Esophagus squamous epithelium (tissue), 5 donors: ENCODE measurements at regions not wholly inside any gene's neighbourhood (a gene's known extent, or its start where the extent isn't known, plus 50 kb on each side); places are given as distances from the start of the nearest gene placed in this dataset.

ENCODE experiments used
- DNase-seq: peaks from one replicate; lab custom pipeline; 2025; lab: John Stamatoyannopoulos, UW
- H3K27ac ChIP-seq, 4 donors: fragments of 200-600 bp; sonication (generic); one replicate each; pipeline ENCODE4 v1.5.1; 2016 to 2019; ENCODE audit warnings: mild to moderate bottlenecking in 1 of 4
- H3K27me3 ChIP-seq, 4 donors: fragments of 200-600 bp; sonication (generic); 1 replicate in 3 of 4; 2 replicates in 1 of 4; pipeline versions ENCODE4 v1.5.1 to v1.6.0; 2017 to 2021; ENCODE audit warnings: antibody characterized with exemption in 1 of 4
- H3K36me3 ChIP-seq, 3 donors: fragments of 200-600 bp; sonication (generic); one replicate each; pipeline ENCODE4 v1.5.1; 2016 to 2019
- H3K4me1 ChIP-seq, 3 donors: fragments of 200-600 bp; sonication (generic); one replicate each; pipeline ENCODE4 v1.5.1; 2017 to 2019
- H3K4me3 ChIP-seq, 4 donors: fragments of 200-600 bp; sonication (generic); 1 replicate in 3 of 4; 2 replicates in 1 of 4; pipeline ENCODE4 v1.5.1; 2016 to 2019; ENCODE audit warnings: mild to moderate bottlenecking in 2 of 4, moderate library complexity in 1 of 4
- H3K9me3 ChIP-seq, 3 donors: fragments of 200-600 bp; sonication (generic); one replicate each; pipeline ENCODE4 v1.5.1; 2016 to 2019
- POLR2A ChIP-seq, 4 donors: fragments of 450-650 bp; IDR thresholded peaks; one replicate each; pipeline ENCODE4 v1.6.1; 2017; ENCODE audit warnings: antibody characterized with exemption in 4 of 4, mild to moderate bottlenecking in 4 of 4, moderate library complexity in 3 of 4
- WGBS, 2 donors: methylation state at CpG; one replicate each; pipeline ENCODE4 v1.1.5; 2018; 5-methylcytosine and 5-hydroxymethylcytosine counted together
- intact Hi-C: fragments of 100-400 bp; cut with DNase I; formaldehyde crosslinking; loops from one replicate; pipeline ENCODE4 v1.15.0; 2022
- TF ChIP-seq, protein P1 (sequence below), 6 experiments: fragments of 450-650 bp in 4 of 6; fragments of 200-600 bp in 2 of 6; sonication (generic) in 2 of 6; IDR thresholded peaks; one replicate each; pipeline ENCODE4 v1.5.1; 2016 to 2019; ENCODE audit warnings: antibody characterized with exemption in 6 of 6, mild to moderate bottlenecking in 4 of 6, moderate library complexity in 4 of 6
- donor health status: DM: yes; HTN: yes; CAD: no.

GRCh38 chr1:60185684-60186083, 112.1 kb upstream of the C1orf87 start:
- Histone ChIP-seq H3K4me3 (no peak overlapping the region), H3K4me1 (no peaks in the 10 kb centered on the region), H3K9me3 (peaks cover 0 to 17% (median 0%) of the 10 kb centered on the region in 3 donors), H3K27me3 (no peaks in the 10 kb centered on the region), H3K27ac (no peak overlapping the region), H3K36me3 (no peaks in the 10 kb centered on the region)
- TF ChIP-seq, protein P1, sequence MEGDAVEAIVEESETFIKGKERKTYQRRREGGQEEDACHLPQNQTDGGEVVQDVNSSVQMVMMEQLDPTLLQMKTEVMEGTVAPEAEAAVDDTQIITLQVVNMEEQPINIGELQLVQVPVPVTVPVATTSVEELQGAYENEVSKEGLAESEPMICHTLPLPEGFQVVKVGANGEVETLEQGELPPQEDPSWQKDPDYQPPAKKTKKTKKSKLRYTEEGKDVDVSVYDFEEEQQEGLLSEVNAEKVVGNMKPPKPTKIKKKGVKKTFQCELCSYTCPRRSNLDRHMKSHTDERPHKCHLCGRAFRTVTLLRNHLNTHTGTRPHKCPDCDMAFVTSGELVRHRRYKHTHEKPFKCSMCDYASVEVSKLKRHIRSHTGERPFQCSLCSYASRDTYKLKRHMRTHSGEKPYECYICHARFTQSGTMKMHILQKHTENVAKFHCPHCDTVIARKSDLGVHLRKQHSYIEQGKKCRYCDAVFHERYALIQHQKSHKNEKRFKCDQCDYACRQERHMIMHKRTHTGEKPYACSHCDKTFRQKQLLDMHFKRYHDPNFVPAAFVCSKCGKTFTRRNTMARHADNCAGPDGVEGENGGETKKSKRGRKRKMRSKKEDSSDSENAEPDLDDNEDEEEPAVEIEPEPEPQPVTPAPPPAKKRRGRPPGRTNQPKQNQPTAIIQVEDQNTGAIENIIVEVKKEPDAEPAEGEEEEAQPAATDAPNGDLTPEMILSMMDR (IDR thresholded peaks at IDR 0.05): no peak
- TF ChIP-seq POLR2A (IDR thresholded peaks at IDR 0.05): no peak
- intact Hi-C loops: no loop called here
- 33 to 46% methylated on average over 1 of the region's 1 CpG for WGBS, 2 donors
- DNase-seq: no peak

- intact Hi-C loops: no loop called here
- no peaks in the 10 kb centered on the region for H3K27me3 ChIP-seq
- no peak for DNase-seq
- H3K4me3 ChIP-seq: no peak overlapping the region
- no peaks in the 10 kb centered on the region for H3K4me1 ChIP-seq
- H3K36me3 ChIP-seq: no peaks in the 10 kb centered on the region
- no peak for TF ChIP-seq POLR2A (IDR thresholded peaks at IDR 0.05)
- TF ChIP-seq, protein P1 (IDR thresholded peaks at IDR 0.05): no peak
- no peak overlapping the region for H3K27ac ChIP-seq
- H3K9me3 ChIP-seq: peaks cover 0 to 17% (median 0%) of the 10 kb centered on the region in 3 donors
- 93 to 100% methylated on average over 2 of the region's 2 CpGs for WGBS, 2 donors
Measured at GRCh38 chr1:60184521-60184920, 111.0 kb upstream of the C1orf87 start.

- no peaks in the 10 kb centered on the region for H3K4me1 ChIP-seq
- no peaks in the 10 kb centered on the region for H3K9me3 ChIP-seq
- H3K27ac ChIP-seq: no peak overlapping the region
- TF ChIP-seq, protein P1 (IDR thresholded peaks at IDR 0.05): no peak
- no peak for TF ChIP-seq POLR2A (IDR thresholded peaks at IDR 0.05)
- H3K36me3 ChIP-seq: no peaks in the 10 kb centered on the region
- 79 to 81% methylated on average over 3 of the region's 3 CpGs for WGBS, 2 donors
- intact Hi-C loops: no loop called here
- no peak for DNase-seq
- no peak overlapping the region for H3K4me3 ChIP-seq
- no peaks in the 10 kb centered on the region for H3K27me3 ChIP-seq
Measured at GRCh38 chr1:60173729-60174505, 100.3 kb upstream of the C1orf87 start.

- Histone ChIP-seq H3K4me1 (no peaks in the 10 kb centered on the region), H3K9me3 (no peaks in the 10 kb centered on the region), H3K27me3 (no peaks in the 10 kb centered on the region), H3K36me3 (no peaks in the 10 kb centered on the region), H3K27ac (no peak overlapping the region), H3K4me3 (no peak overlapping the region)
- TF ChIP-seq POLR2A (IDR thresholded peaks at IDR 0.05): no peak
- TF ChIP-seq, protein P1 (IDR thresholded peaks at IDR 0.05): no peak
- intact Hi-C loops: no loop called here
- no peak for DNase-seq
- WGBS, 2 donors: 86 to 97% methylated on average over 2 of the region's 2 CpGs
Measured at GRCh38 chr1:60173006-60173405, 99.4 kb upstream of the C1orf87 start.

DNA sequence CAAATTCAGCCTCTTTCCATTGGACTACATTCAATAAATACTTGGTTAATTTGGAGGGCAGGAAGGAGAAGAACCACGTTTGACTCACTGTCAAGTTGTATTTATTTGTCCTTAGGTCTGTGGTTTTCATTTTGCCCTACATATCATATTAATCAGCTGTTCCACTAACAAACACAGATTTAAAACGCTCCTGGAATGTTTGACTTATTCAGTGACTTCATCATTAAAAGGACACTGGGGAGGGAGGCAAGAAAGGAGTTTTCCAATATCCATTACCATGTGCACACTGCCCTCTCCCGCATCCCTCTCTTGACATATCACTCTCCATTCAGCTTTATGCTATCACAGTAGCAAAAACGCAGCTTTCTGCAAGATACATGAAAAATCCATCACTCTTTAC, 98.2 kb upstream of the C1orf87 start:
- DNase-seq: no peak
- Histone ChIP-seq H3K4me1 (no peaks in the 10 kb centered on the region), H3K4me3 (no peak overlapping the region), H3K27ac (no peak overlapping the region), H3K36me3 (no peaks in the 10 kb centered on the region), H3K9me3 (no peaks in the 10 kb centered on the region), H3K27me3 (no peaks in the 10 kb centered on the region)
- TF ChIP-seq, protein P1 (IDR thresholded peaks at IDR 0.05): no peak
- no peak for TF ChIP-seq POLR2A (IDR thresholded peaks at IDR 0.05)
- intact Hi-C loops: no loop called here
- WGBS, 2 donors: 40 to 44% methylated on average over 4 of the region's 4 CpGs
